OCI-LY3 (cell line): ENCODE measurements at regions not wholly inside any gene's neighbourhood (a gene's known extent, or its start where the extent isn't known, plus 50 kb on each side); places are given as distances from the start of the nearest gene placed in this dataset.

Experiments
- CTCF ChIP-seq: fragments of 200-600, 300-600 bp; sonication (generic); IDR thresholded peaks from 2 replicates; pipeline ENCODE4 v1.5.1; 2014; ENCODE audit warnings: antibody characterized with exemption, low read length, low read depth
- EZH2phosphoT487 ChIP-seq: fragments of 200-600 bp; shearing (Covaris generic); IDR thresholded peaks from 2 replicates; pipeline ENCODE4 v1.6.1; 2018; ENCODE audit warnings: antibody characterized with exemption, mixed run types, low read depth

DNA sequence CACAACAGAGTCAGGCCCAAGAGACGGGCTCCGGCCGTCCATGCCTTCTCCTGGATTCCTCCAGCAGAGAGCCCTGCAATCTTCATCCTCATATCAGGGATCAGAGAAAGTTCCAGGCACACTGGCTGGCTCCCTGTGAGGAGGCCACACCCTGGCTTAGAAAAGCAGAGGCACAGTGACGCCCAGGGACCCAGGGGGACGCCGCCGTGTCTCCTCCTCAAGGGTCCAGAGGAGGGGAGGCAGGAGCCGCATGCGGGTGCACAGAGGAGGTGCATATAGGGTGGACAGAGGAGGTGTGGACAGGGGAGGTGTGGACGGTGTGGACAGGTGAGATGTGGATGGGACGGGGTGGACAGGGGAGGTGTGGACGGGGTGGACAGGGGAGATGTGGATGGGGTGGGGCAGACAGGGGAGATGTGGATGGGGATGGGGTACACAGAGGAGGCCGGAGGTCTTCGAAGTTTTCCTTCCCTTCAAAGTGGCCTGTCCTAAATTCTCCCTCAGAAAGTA lies 1521.9 kb downstream of the BRD1 start:
- TF ChIP-seq CTCF (no peak), EZH2phosphoT487 (no peak)
